A549 (cell line): ENCODE measurements at regions not wholly inside any gene's neighbourhood (a gene's known extent, or its start where the extent isn't known, plus 50 kb on each side); places are given as distances from the start of the nearest gene placed in this dataset.
"Not testable (repeated sequence)": the region's sequence is repeated elsewhere in the genome, so short reads cannot be mapped to it uniquely, and the experiment has no call there.

Experiments
- ATAC-seq, 2 experiments: fragments of 200-7000 bp in 1 of 2; fragments of >200 bp in 1 of 2; cut with Nextera tagmentation in 1 of 2; cut with Tn5 transposase in 1 of 2; 3 replicates each; pipeline versions ENCODE4 v1.8.0 to v1.9.1; 2018 to 2020; ENCODE audit warnings: mild to moderate bottlenecking in 1 of 2, moderate library complexity in 1 of 2
- CTCF ChIA-PET: fragments of 300-600 bp; sonication (Branson Sonifier 250); formaldehyde crosslinking; extraction: SDS; loops from one replicate; lab custom pipeline; 2021; ENCODE audit warnings: antibody characterized with exemption, inconsistent platforms; lab: Yijun Ruan, JAX
- POLR2A ChIA-PET: fragments of 350-600 bp; formaldehyde crosslinking; extraction: SDS; loops from one replicate; lab custom pipeline; 2021; ENCODE audit warnings: antibody characterized with exemption, inconsistent platforms; lab: Yijun Ruan, JAX
- DNase-seq, 2 experiments: peaks; one replicate each; pipeline versions ENCODE4 v3.0.0 to v3.0.0-alpha.2; 2011 to 2016; ENCODE audit warnings: low read depth in 1 of 2, low spot score in 1 of 2
- FAIRE-seq: peaks from 2 replicates; lab custom pipeline; 2011; peaks lifted over from hg19 to GRCh38; lab: Jason Lieb, UNC
- H3K27ac ChIP-seq, 2 experiments: fragments of >200 bp; sonication (Bioruptor Twin); formaldehyde crosslinking; 3 replicates each; pipeline ENCODE4 v1.5.1; 2016 to 2017
- H3K4me1 ChIP-seq: fragments of >200 bp; sonication (Bioruptor Twin); formaldehyde crosslinking; 3 replicates; pipeline ENCODE4 v1.6.1; 2016
- H3K4me2 ChIP-seq: fragments of >200 bp; sonication (Bioruptor Twin); formaldehyde crosslinking; 3 replicates; pipeline ENCODE4 v1.6.1; 2016
- H3K4me3 ChIP-seq: fragments of >200 bp; sonication (Bioruptor Twin); formaldehyde crosslinking; 3 replicates; pipeline ENCODE4 v1.5.1; 2016
- H3K9me3 ChIP-seq: fragments of >200 bp; sonication (Bioruptor Twin); formaldehyde crosslinking; 3 replicates; pipeline ENCODE4 v1.6.1; 2016
- BCL3 ChIP-seq: fragments of >200 bp; sonication (Bioruptor Twin); formaldehyde crosslinking; IDR thresholded peaks from 3 replicates; pipeline ENCODE4 v1.6.1; 2016
- BHLHE40 ChIP-seq: IDR thresholded peaks from 2 replicates; pipeline ENCODE4 v1.6.1; 2012; ENCODE audit warnings: low read depth, low read length, inconsistent platforms
- CEBPB ChIP-seq, 2 experiments: fragments of >200 bp in 1 of 2; sonication (Bioruptor Twin) in 1 of 2; formaldehyde crosslinking in 1 of 2; IDR thresholded peaks; 2 replicates each; pipeline ENCODE4 v1.6.1; 2012 to 2016
- CHD2 ChIP-seq: fragments of 150-350 bp; IDR thresholded peaks from 2 replicates; pipeline ENCODE4 v1.6.1; 2014; ENCODE audit warnings: low read length; ENCODE audit not compliant: partially characterized antibody
- CHD4 ChIP-seq: fragments of 200-600 bp; sonication (generic); IDR thresholded peaks from 2 replicates; pipeline ENCODE4 v1.6.1; 2016; ENCODE audit warnings: antibody characterized with exemption, mild to moderate bottlenecking, borderline replicate concordance
- E2F6 ChIP-seq: IDR thresholded peaks from 2 replicates; pipeline ENCODE4 v1.6.1; 2012; ENCODE audit warnings: low read depth, borderline replicate concordance
- EHF ChIP-seq: fragments of 250-450 bp; sonication (Bioruptor Pico); IDR thresholded peaks from 2 replicates; pipeline ENCODE4 v1.5.0; 2020; ENCODE audit warnings: mild to moderate bottlenecking
- ELK1 ChIP-seq: fragments of 150-350 bp; IDR thresholded peaks from 2 replicates; pipeline ENCODE4 v1.6.1; 2014; ENCODE audit warnings: low read depth, mild to moderate bottlenecking, low read length
- EP300 ChIP-seq, 2 experiments: fragments of >200 bp; sonication (Bioruptor Twin); formaldehyde crosslinking; IDR thresholded peaks; 2 replicates in 1 of 2; 3 replicates in 1 of 2; pipeline ENCODE4 v1.6.1; 2016 to 2017
- ESRRA ChIP-seq: fragments of 150-350 bp; IDR thresholded peaks from 2 replicates; pipeline ENCODE4 v1.6.1; 2014; ENCODE audit warnings: mild to moderate bottlenecking, low read length, borderline replicate concordance
- FOSB ChIP-seq: fragments of 250-450 bp; sonication (Bioruptor Pico); IDR thresholded peaks from 2 replicates; pipeline ENCODE4 v1.5.0; 2020; ENCODE audit warnings: mild to moderate bottlenecking, moderate library complexity
- FOXS1 ChIP-seq: fragments of 250-450 bp; sonication (Bioruptor Pico); IDR thresholded peaks from 2 replicates; pipeline ENCODE4 v1.5.0; 2020; ENCODE audit warnings: mild to moderate bottlenecking, moderate library complexity
- HDAC2 ChIP-seq: fragments of 200-600 bp; sonication (generic); IDR thresholded peaks from 2 replicates; pipeline ENCODE4 v1.6.1; 2016
- HOXA7 ChIP-seq: fragments of 250-450 bp; sonication (Bioruptor Pico); IDR thresholded peaks from 2 replicates; pipeline ENCODE4 v1.5.0; 2020; ENCODE audit warnings: mild to moderate bottlenecking, moderate library complexity
- HOXB13 ChIP-seq: fragments of 250-450 bp; sonication (Bioruptor Pico); IDR thresholded peaks from 2 replicates; pipeline ENCODE4 v1.5.0; 2020; ENCODE audit warnings: low read depth, mild to moderate bottlenecking, moderate library complexity
- JUN ChIP-seq, 2 experiments: fragments of >200 bp; sonication (Bioruptor Twin); formaldehyde crosslinking; IDR thresholded peaks; 2 replicates in 1 of 2; 3 replicates in 1 of 2; pipeline ENCODE4 v1.6.1; 2016 to 2017
- JUNB ChIP-seq: fragments of >200 bp; sonication (Bioruptor Twin); formaldehyde crosslinking; IDR thresholded peaks from 2 replicates; pipeline ENCODE4 v1.6.1; 2016
- MAFK ChIP-seq: fragments of 450-650 bp; IDR thresholded peaks from 2 replicates; pipeline ENCODE4 v1.6.1; 2014; ENCODE audit not compliant: partially characterized antibody
- MAZ ChIP-seq: fragments of 150-350 bp; IDR thresholded peaks from 2 replicates; pipeline ENCODE4 v1.6.1; 2014; ENCODE audit warnings: antibody characterized with exemption, low read depth, low read length, borderline replicate concordance
- PBX3 ChIP-seq: IDR thresholded peaks from 2 replicates; pipeline ENCODE4 v1.6.1; 2012
- RNF2 ChIP-seq: fragments of 200-600 bp; sonication (generic); IDR thresholded peaks from 2 replicates; pipeline ENCODE4 v1.6.1; 2016; ENCODE audit warnings: low read depth, mild to moderate bottlenecking, antibody characterized with exemption, moderate library complexity, borderline replicate concordance
- TFCP2L1 ChIP-seq: fragments of 250-450 bp; sonication (Bioruptor Pico); IDR thresholded peaks from 2 replicates; pipeline ENCODE4 v1.5.0; 2021; ENCODE audit warnings: mild to moderate bottlenecking
- TP53 ChIP-seq: fragments of 250-450 bp; sonication (Bioruptor Pico); IDR thresholded peaks from 2 replicates; pipeline ENCODE4 v1.5.0; 2021; ENCODE audit warnings: mild to moderate bottlenecking, moderate library complexity
- USF2 ChIP-seq: fragments of 450-650 bp; IDR thresholded peaks from 2 replicates; pipeline ENCODE4 v1.6.1; 2014; ENCODE audit warnings: antibody characterized with exemption
- ZC3H11A ChIP-seq: fragments of 450-650 bp; IDR thresholded peaks from 2 replicates; pipeline ENCODE4 v1.6.1; 2014; ENCODE audit warnings: antibody characterized with exemption, mild to moderate bottlenecking
- ZFP36 ChIP-seq: fragments of 450-650 bp; IDR thresholded peaks from 2 replicates; pipeline ENCODE4 v1.6.1; 2014; ENCODE audit warnings: borderline replicate concordance; ENCODE audit not compliant: partially characterized antibody
- WGBS: methylation state at CpG from one replicate; pipeline ENCODE4 v1.1.6; 2017; ENCODE audit errors: missing lambda C conversion rate; 5-methylcytosine and 5-hydroxymethylcytosine counted together
- TF ChIP-seq, protein P1 (sequence below): fragments of >200 bp; sonication (Bioruptor Twin); formaldehyde crosslinking; IDR thresholded peaks from 2 replicates; pipeline ENCODE4 v1.6.1; 2016
- TF ChIP-seq, protein P2 (sequence below): fragments of 250-450 bp; sonication (Bioruptor Pico); IDR thresholded peaks from 2 replicates; pipeline ENCODE4 v1.5.0; 2020; ENCODE audit warnings: low read depth, mild to moderate bottlenecking, moderate library complexity

- CTCF ChIA-PET, H3K4me1 ChIP-seq, ATAC-seq, H3K4me2 ChIP-seq, H3K9me3 ChIP-seq, DNase-seq, H3K27ac ChIP-seq, POLR2A ChIA-PET, FAIRE-seq, H3K4me3 ChIP-seq: not testable (repeated sequence)
- 69% methylated on average over 21 of the region's 23 CpGs for WGBS
Observed at GRCh38 chr16:63119905-63120304, 1083.7 kb upstream of the CDH8 start.

- Histone ChIP-seq H3K4me3 (no peak overlapping the region), H3K27ac (no peak overlapping the region), H3K4me2 (no peak overlapping the region), H3K4me1 (no peaks in the 10 kb centered on the region), H3K9me3 (no peaks in the 10 kb centered on the region)
- 37% methylated on average over 2 of the region's 2 CpGs for WGBS
- DNase-seq (no peak), ATAC-seq (no peak), FAIRE-seq (no peak)
- POLR2A ChIA-PET, result no interaction called here
- TF ChIP-seq, protein P1, sequence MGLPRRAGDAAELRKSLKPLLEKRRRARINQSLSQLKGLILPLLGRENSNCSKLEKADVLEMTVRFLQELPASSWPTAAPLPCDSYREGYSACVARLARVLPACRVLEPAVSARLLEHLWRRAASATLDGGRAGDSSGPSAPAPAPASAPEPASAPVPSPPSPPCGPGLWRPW, result no peak
- TF ChIP-seq ESRRA (no peak), FOSB (CRISPR knock-in tag) (no peak), EP300 (IDR thresholded peaks at IDR 0.05) (no peak), BHLHE40 (no peak), ZFP36 (no peak), TFCP2L1 (CRISPR knock-in tag) (no peak), HOXB13 (CRISPR knock-in tag) (no peak), MAFK (no peak), CHD4 (no peak), E2F6 (no peak), EHF (CRISPR knock-in tag) (no peak), PBX3 (no peak), JUN (IDR thresholded peaks at IDR 0.05) (no peak), HDAC2 (no peak), TP53 (CRISPR knock-in tag) (no peak), BCL3 (no peak), CHD2 (no peak)
- TF ChIP-seq, protein P2, sequence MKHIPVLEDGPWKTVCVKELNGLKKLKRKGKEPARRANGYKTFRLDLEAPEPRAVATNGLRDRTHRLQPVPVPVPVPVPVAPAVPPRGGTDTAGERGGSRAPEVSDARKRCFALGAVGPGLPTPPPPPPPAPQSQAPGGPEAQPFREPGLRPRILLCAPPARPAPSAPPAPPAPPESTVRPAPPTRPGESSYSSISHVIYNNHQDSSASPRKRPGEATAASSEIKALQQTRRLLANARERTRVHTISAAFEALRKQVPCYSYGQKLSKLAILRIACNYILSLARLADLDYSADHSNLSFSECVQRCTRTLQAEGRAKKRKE (CRISPR knock-in tag), result no peak
- CTCF ChIA-PET, result no interaction called here
Observed at GRCh38 chr16:63100082-63100481, 1063.8 kb upstream of the CDH8 start.

DNA sequence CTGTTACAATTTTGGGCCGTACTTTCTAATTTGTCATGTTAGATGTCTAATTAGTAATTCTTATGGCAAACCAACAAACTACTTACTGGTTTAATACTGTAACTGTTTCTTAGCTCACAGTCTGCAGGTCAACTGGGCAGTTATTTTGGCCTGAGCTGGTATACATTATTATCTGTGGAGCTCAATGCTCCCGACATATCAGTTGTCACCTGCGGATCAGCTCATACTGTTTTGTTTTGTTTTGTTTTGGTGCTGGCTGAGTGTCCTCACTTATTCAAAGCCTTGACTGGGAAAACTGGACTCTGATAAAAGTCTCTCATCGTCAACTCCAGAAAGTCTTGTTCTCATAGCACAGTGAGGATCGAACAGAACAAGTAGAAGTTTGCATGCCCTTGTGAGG, 1060.6 kb upstream of the CDH8 start:
- ChIA-PET CTCF (no interaction called here), POLR2A (no interaction called here)
- Histone ChIP-seq H3K27ac (no peak overlapping the region), H3K4me3 (no peak overlapping the region), H3K4me2 (no peak overlapping the region), H3K9me3 (no peaks in the 10 kb centered on the region), H3K4me1 (no peaks in the 10 kb centered on the region)
- no peak for TF ChIP-seq FOXS1 (CRISPR knock-in tag)
- no peak for TF ChIP-seq MAZ
- no peak for TF ChIP-seq USF2
- no peak for TF ChIP-seq RNF2
- no peak for TF ChIP-seq CEBPB (IDR thresholded peaks at IDR 0.05)
- TF ChIP-seq HOXA7 (CRISPR knock-in tag), result no peak
- TF ChIP-seq JUNB, result no peak
- TF ChIP-seq ELK1, result no peak
- TF ChIP-seq ZC3H11A, result no peak
- no peak for ATAC-seq
- no peak for FAIRE-seq
- WGBS, result 57% methylated on average over 5 of the region's 5 CpGs
- no peak for DNase-seq
